A549 (cell line): ENCODE measurements at regions not wholly inside any gene's neighbourhood (a gene's known extent, or its start where the extent isn't known, plus 50 kb on each side); places are given as distances from the start of the nearest gene placed in this dataset.

ENCODE experiments used
- HDAC2 ChIP-seq: fragments of 200-600 bp; sonication (generic); IDR thresholded peaks from 2 replicates; pipeline ENCODE4 v1.6.1; 2016
- TF ChIP-seq, protein P1 (sequence below): fragments of >200 bp; sonication (Bioruptor Twin); formaldehyde crosslinking; IDR thresholded peaks from 3 replicates; pipeline ENCODE4 v1.5.1; 2016

DNA sequence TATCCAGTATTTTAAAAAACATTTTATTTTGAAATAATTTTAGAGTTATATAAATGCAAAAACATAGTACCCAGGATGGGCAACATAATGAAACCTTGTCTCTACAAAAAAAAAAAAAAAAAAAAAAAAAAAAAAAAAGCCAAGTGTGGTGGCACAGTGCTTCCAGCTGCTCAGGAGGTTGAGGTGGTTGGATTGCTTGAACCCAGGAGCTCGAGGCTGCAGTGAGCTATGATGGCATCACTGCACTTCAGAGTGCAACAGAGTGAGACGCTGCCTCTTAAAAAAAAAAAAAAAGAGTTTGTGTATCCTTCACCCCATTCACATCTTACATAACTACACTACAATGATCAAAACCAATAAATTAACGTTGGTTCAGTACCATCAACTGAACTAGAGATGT, 115.6 kb upstream of the KIF26B start:
- TF ChIP-seq, protein P1, sequence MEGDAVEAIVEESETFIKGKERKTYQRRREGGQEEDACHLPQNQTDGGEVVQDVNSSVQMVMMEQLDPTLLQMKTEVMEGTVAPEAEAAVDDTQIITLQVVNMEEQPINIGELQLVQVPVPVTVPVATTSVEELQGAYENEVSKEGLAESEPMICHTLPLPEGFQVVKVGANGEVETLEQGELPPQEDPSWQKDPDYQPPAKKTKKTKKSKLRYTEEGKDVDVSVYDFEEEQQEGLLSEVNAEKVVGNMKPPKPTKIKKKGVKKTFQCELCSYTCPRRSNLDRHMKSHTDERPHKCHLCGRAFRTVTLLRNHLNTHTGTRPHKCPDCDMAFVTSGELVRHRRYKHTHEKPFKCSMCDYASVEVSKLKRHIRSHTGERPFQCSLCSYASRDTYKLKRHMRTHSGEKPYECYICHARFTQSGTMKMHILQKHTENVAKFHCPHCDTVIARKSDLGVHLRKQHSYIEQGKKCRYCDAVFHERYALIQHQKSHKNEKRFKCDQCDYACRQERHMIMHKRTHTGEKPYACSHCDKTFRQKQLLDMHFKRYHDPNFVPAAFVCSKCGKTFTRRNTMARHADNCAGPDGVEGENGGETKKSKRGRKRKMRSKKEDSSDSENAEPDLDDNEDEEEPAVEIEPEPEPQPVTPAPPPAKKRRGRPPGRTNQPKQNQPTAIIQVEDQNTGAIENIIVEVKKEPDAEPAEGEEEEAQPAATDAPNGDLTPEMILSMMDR = no peak
- TF ChIP-seq HDAC2 = no peak
